Activated T-helper 2 cell treated with anti-CD3 and anti-CD28 coated beads, Interferon-gamma antibody, Interleukin-2, Interleukin-4, amounts not matched to agents 10 μg/mL and 5 μg/mL and 100 μg/mL, durations not matched to agents 14 hours and 24 hours and 36 hours (primary cell): ENCODE measurements at regions not wholly inside any gene's neighbourhood (a gene's known extent, or its start where the extent isn't known, plus 50 kb on each side); places are given as distances from the start of the nearest gene placed in this dataset.
A peak's percentile ranks its signal among the peaks of the same experiment; 100 is the strongest.
"Not testable (repeated sequence)": the region's sequence is repeated elsewhere in the genome, so short reads cannot be mapped to it uniquely, and the experiment has no call there.

ENCODE experiments used
- DNase-seq: peaks from one replicate; pipeline ENCODE4 v3.0.0; 2021; ENCODE audit warnings: low spot score
- H3K27ac Mint-ChIP-seq: one replicate; pipeline ENCODE4 v1.8.0; 2021; ENCODE audit warnings: mixed read lengths
- H3K27me3 Mint-ChIP-seq: one replicate; pipeline ENCODE4 v1.8.0; 2021; ENCODE audit warnings: low read depth, mixed read lengths
- H3K36me3 Mint-ChIP-seq: one replicate; pipeline ENCODE4 v1.8.0; 2021; ENCODE audit warnings: low read depth, mixed read lengths
- H3K4me1 Mint-ChIP-seq: one replicate; pipeline ENCODE4 v1.8.0; 2021; ENCODE audit warnings: low read depth, mixed read lengths
- H3K4me3 Mint-ChIP-seq: one replicate; pipeline ENCODE4 v1.8.0; 2021; ENCODE audit warnings: low read depth, mild to moderate bottlenecking, moderate library complexity, mixed read lengths
- H3K9me3 Mint-ChIP-seq: one replicate; pipeline ENCODE4 v1.8.0; 2021; ENCODE audit warnings: mixed read lengths
- intact Hi-C: fragments of 100-400 bp; cut with micrococcal nuclease; formaldehyde crosslinking; loops from one replicate; pipeline ENCODE4 v1.15.1; 2023

GRCh38 chr16:29292952-29293471 lies 113.5 kb downstream of the NPIPB11 start:
- intact Hi-C loops, result not testable (repeated sequence)

GRCh38 chr16:29291329-29292271 lies 114.9 kb downstream of the NPIPB11 start:
- DNase-seq, intact Hi-C loops, H3K4me1 Mint-ChIP-seq, H3K27ac Mint-ChIP-seq, H3K4me3 Mint-ChIP-seq, H3K9me3 Mint-ChIP-seq, H3K36me3 Mint-ChIP-seq, H3K27me3 Mint-ChIP-seq: not testable (repeated sequence)

More at GRCh38 chr16:29292952-29293471, 113.5 kb downstream of the NPIPB11 start:
- not testable (repeated sequence) for H3K9me3 Mint-ChIP-seq, H3K4me3 Mint-ChIP-seq, H3K27ac Mint-ChIP-seq, H3K36me3 Mint-ChIP-seq, H3K4me1 Mint-ChIP-seq, DNase-seq, H3K27me3 Mint-ChIP-seq

- Mint-ChIP-seq H3K27ac (no peak overlapping the region), H3K4me3 (peak overlapping the region; percentile 21), H3K36me3 (no peaks in the 10 kb centered on the region), H3K9me3 (no peaks in the 10 kb centered on the region), H3K27me3 (no peaks in the 10 kb centered on the region), H3K4me1 (peaks cover 6% of the 10 kb centered on the region)
- peak; percentile 48 for DNase-seq
- intact Hi-C loops, result no loop called here
Observed at GRCh38 chr16:29290631-29291247, 115.8 kb downstream of the NPIPB11 start.

GRCh38 chr16:29289516-29290239 lies 116.8 kb downstream of the NPIPB11 start:
- peaks cover 10% of the 10 kb centered on the region for H3K4me1 Mint-ChIP-seq
- H3K36me3 Mint-ChIP-seq, H3K27ac Mint-ChIP-seq, H3K4me3 Mint-ChIP-seq, H3K27me3 Mint-ChIP-seq, intact Hi-C loops, DNase-seq, H3K9me3 Mint-ChIP-seq: not testable (repeated sequence)

GRCh38 chr16:29288711-29289474 lies 117.6 kb downstream of the NPIPB11 start:
- H3K4me3 Mint-ChIP-seq, H3K9me3 Mint-ChIP-seq, H3K27ac Mint-ChIP-seq, intact Hi-C loops, H3K36me3 Mint-ChIP-seq, DNase-seq, H3K27me3 Mint-ChIP-seq: not testable (repeated sequence)
- peaks cover 13% of the 10 kb centered on the region for H3K4me1 Mint-ChIP-seq

GRCh38 chr16:29287871-29288535 lies 118.5 kb downstream of the NPIPB11 start:
- H3K27ac Mint-ChIP-seq, H3K4me3 Mint-ChIP-seq, H3K36me3 Mint-ChIP-seq, H3K9me3 Mint-ChIP-seq, intact Hi-C loops, DNase-seq, H3K27me3 Mint-ChIP-seq: not testable (repeated sequence)
- H3K4me1 Mint-ChIP-seq, result peaks cover 13% of the 10 kb centered on the region

GRCh38 chr16:29287246-29287645 lies 119.3 kb downstream of the NPIPB11 start:
- intact Hi-C loops, H3K4me3 Mint-ChIP-seq, H3K27me3 Mint-ChIP-seq, DNase-seq, H3K9me3 Mint-ChIP-seq, H3K36me3 Mint-ChIP-seq, H3K27ac Mint-ChIP-seq: not testable (repeated sequence)
- peaks cover 13% of the 10 kb centered on the region for H3K4me1 Mint-ChIP-seq

- H3K4me3 Mint-ChIP-seq, intact Hi-C loops, H3K27ac Mint-ChIP-seq, H3K9me3 Mint-ChIP-seq, DNase-seq, H3K36me3 Mint-ChIP-seq, H3K27me3 Mint-ChIP-seq: not testable (repeated sequence)
- H3K4me1 Mint-ChIP-seq, result peaks cover 13% of the 10 kb centered on the region
Observed at GRCh38 chr16:29286796-29287195, 119.7 kb downstream of the NPIPB11 start.

GRCh38 chr16:29286161-29286560 lies 120.3 kb downstream of the NPIPB11 start:
- H3K27ac Mint-ChIP-seq, intact Hi-C loops, H3K36me3 Mint-ChIP-seq, H3K4me3 Mint-ChIP-seq, H3K9me3 Mint-ChIP-seq, H3K27me3 Mint-ChIP-seq, DNase-seq: not testable (repeated sequence)
- H3K4me1 Mint-ChIP-seq, result peaks cover 13% of the 10 kb centered on the region

- H3K4me3 Mint-ChIP-seq, H3K27me3 Mint-ChIP-seq, H3K36me3 Mint-ChIP-seq, intact Hi-C loops, DNase-seq, H3K4me1 Mint-ChIP-seq, H3K9me3 Mint-ChIP-seq, H3K27ac Mint-ChIP-seq: not testable (repeated sequence)
Observed at GRCh38 chr16:29285151-29285885, 121.2 kb downstream of the NPIPB11 start.

GRCh38 chr16:29284723-29285122 lies 121.8 kb downstream of the NPIPB11 start:
- H3K27me3 Mint-ChIP-seq, DNase-seq, H3K27ac Mint-ChIP-seq, intact Hi-C loops, H3K4me3 Mint-ChIP-seq, H3K36me3 Mint-ChIP-seq, H3K9me3 Mint-ChIP-seq, H3K4me1 Mint-ChIP-seq: not testable (repeated sequence)
